Trophoblast cell (in vitro differentiated cells and primary cell): ENCODE measurements at regions not wholly inside any gene's neighbourhood (a gene's known extent, or its start where the extent isn't known, plus 50 kb on each side); places are given as distances from the start of the nearest gene placed in this dataset.

Experiments
- DNase-seq, 2 donors: peaks; one replicate each; pipeline ENCODE4 v3.0.0-alpha.2; 2016
- H2AFZ ChIP-seq: 2 replicates; pipeline ENCODE4 v1.6.1; 2013; ENCODE audit warnings: low read length, moderate library complexity, mild to moderate bottlenecking; ENCODE audit not compliant: insufficient read depth, poor library complexity
- H2AK5ac ChIP-seq: 2 replicates; pipeline ENCODE4 v1.6.1; 2013; ENCODE audit warnings: mild to moderate bottlenecking, low read length
- H2BK120ac ChIP-seq: 2 replicates; pipeline ENCODE4 v1.6.1; 2013; ENCODE audit warnings: low read length, mild to moderate bottlenecking, moderate library complexity; ENCODE audit not compliant: insufficient read depth, poor library complexity
- H2BK12ac ChIP-seq: 2 replicates; pipeline ENCODE4 v1.6.1; 2013; ENCODE audit warnings: mild to moderate bottlenecking, low read length, moderate library complexity
- H2BK5ac ChIP-seq: 2 replicates; pipeline ENCODE4 v1.6.1; 2013; ENCODE audit warnings: low read length, low read depth, moderate library complexity, mild to moderate bottlenecking; ENCODE audit not compliant: poor library complexity
- H3K14ac ChIP-seq: 2 replicates; pipeline ENCODE4 v1.6.1; 2013; ENCODE audit warnings: mild to moderate bottlenecking, low read length
- H3K18ac ChIP-seq: 2 replicates; pipeline ENCODE4 v1.6.1; 2013; ENCODE audit warnings: mild to moderate bottlenecking, low read length
- H3K23ac ChIP-seq: 2 replicates; pipeline ENCODE4 v1.6.1; 2013; ENCODE audit warnings: low read length
- H3K27ac ChIP-seq: 2 replicates; pipeline ENCODE4 v1.5.1; 2013; ENCODE audit warnings: low read depth, mild to moderate bottlenecking, inconsistent platforms, low read length, moderate library complexity
- H3K27me3 ChIP-seq: 2 replicates; pipeline ENCODE4 v1.6.1; 2013; ENCODE audit warnings: inconsistent platforms, mild to moderate bottlenecking, low read length, moderate library complexity; ENCODE audit not compliant: insufficient read depth
- H3K36me3 ChIP-seq, 2 experiments: 1 replicate in 1 of 2; 2 replicates in 1 of 2; pipeline ENCODE4 v1.6.1; 2013; ENCODE audit warnings: low read length in 2 of 2, mild to moderate bottlenecking in 2 of 2, moderate library complexity in 1 of 2; ENCODE audit not compliant: insufficient read depth in 2 of 2, control insufficient read depth in 1 of 2
- H3K4ac ChIP-seq: 2 replicates; pipeline ENCODE4 v1.6.1; 2013; ENCODE audit warnings: low read depth, mild to moderate bottlenecking, low read length, moderate library complexity
- H3K4me1 ChIP-seq, 2 experiments: 1 replicate in 1 of 2; 2 replicates in 1 of 2; pipeline ENCODE4 v1.6.1; 2013; ENCODE audit warnings: low read length in 2 of 2, mild to moderate bottlenecking in 2 of 2, moderate library complexity in 1 of 2; ENCODE audit not compliant: insufficient read depth in 2 of 2, control insufficient read depth in 1 of 2
- H3K4me2 ChIP-seq: 2 replicates; pipeline ENCODE4 v1.6.1; 2013; ENCODE audit warnings: inconsistent platforms, mild to moderate bottlenecking, low read length, moderate library complexity
- H3K4me3 ChIP-seq: 2 replicates; pipeline ENCODE4 v1.5.1; 2013; ENCODE audit warnings: mild to moderate bottlenecking, low read depth, low read length, inconsistent platforms
- H3K79me1 ChIP-seq: one replicate; pipeline ENCODE4 v1.6.1; 2013; ENCODE audit warnings: low read length
- H3K79me2 ChIP-seq: 2 replicates; pipeline ENCODE4 v1.6.1; 2013; ENCODE audit warnings: low read length, mild to moderate bottlenecking; ENCODE audit not compliant: control insufficient read depth, insufficient read depth, poor library complexity
- H3K9ac ChIP-seq: 2 replicates; pipeline ENCODE4 v1.6.1; 2013; ENCODE audit warnings: mild to moderate bottlenecking, low read length
- H3K9me3 ChIP-seq: 2 replicates; pipeline ENCODE4 v1.6.1; 2013; ENCODE audit warnings: low read depth, mild to moderate bottlenecking, control low read depth, inconsistent platforms, low read length; ENCODE audit not compliant: insufficient read depth
- H4K12ac ChIP-seq: 2 replicates; pipeline ENCODE4 v1.6.1; 2013; ENCODE audit warnings: low read depth, mild to moderate bottlenecking, low read length, moderate library complexity
- H4K8ac ChIP-seq: 2 replicates; pipeline ENCODE4 v1.6.1; 2013; ENCODE audit warnings: low read depth, mild to moderate bottlenecking, low read length, moderate library complexity
- H4K91ac ChIP-seq: one replicate; pipeline ENCODE4 v1.6.1; 2013; ENCODE audit warnings: low read depth, mild to moderate bottlenecking, low read length, moderate library complexity
- WGBS: extraction: QIAGEN DNeasy Blood & Tissue Kit; methylation state at CpG from one replicate; pipeline ENCODE4 v1.1.7; 2013; ENCODE audit warnings: missing lambda C conversion rate; ENCODE audit not compliant: insufficient read length, insufficient coverage; ENCODE audit errors: extremely low coverage; 5-methylcytosine and 5-hydroxymethylcytosine counted together

DNA sequence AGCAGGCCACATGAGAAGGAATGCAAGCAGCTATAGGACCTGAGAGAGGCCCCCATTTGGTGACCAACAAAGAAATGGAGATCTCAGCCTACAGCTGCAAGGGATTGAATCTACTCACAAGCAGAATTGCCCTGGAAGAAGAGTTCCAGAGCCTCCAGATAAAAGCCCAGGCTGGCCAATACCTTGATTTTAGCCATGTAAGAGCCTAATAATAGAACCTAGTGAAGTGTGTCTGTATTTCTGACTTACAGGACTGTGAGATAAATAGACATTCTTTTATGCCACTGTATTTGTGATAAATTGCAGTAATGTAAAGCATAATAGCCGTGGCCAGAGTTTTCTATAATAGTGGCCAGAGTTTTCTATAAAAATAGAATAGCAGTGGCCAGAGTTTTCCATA is 254.6 kb downstream of the PYDC2 start:
- no peak for DNase-seq
- no peaks in the 10 kb centered on the region for H3K4me1 ChIP-seq
- H3K23ac ChIP-seq = no peak overlapping the region
- H3K14ac ChIP-seq = no peak overlapping the region
- H3K18ac ChIP-seq = no peak overlapping the region
- H3K4ac ChIP-seq = no peak overlapping the region
- H3K27ac ChIP-seq = no peak overlapping the region
- no peaks in the 10 kb centered on the region for H3K27me3 ChIP-seq
- no peak overlapping the region for H3K4me3 ChIP-seq
- no CpG with 5 or more reads among the region's 1 CpG for WGBS
- no peaks in the 10 kb centered on the region for H3K79me2 ChIP-seq
- H3K36me3 ChIP-seq = no peaks in the 10 kb centered on the region
- no peaks in the 10 kb centered on the region for H3K9me3 ChIP-seq
- H3K4me2 ChIP-seq = no peak overlapping the region
- no peak overlapping the region for H3K9ac ChIP-seq
- no peak overlapping the region for H2AFZ ChIP-seq
- no peak overlapping the region for H2BK5ac ChIP-seq
- no peak overlapping the region for H4K8ac ChIP-seq
- no peak overlapping the region for H2BK120ac ChIP-seq
- H4K12ac ChIP-seq = no peak overlapping the region
- H4K91ac ChIP-seq = no peak overlapping the region
- H2AK5ac ChIP-seq = no peak overlapping the region
- H2BK12ac ChIP-seq = no peak overlapping the region
- no peaks in the 10 kb centered on the region for H3K79me1 ChIP-seq

DNA sequence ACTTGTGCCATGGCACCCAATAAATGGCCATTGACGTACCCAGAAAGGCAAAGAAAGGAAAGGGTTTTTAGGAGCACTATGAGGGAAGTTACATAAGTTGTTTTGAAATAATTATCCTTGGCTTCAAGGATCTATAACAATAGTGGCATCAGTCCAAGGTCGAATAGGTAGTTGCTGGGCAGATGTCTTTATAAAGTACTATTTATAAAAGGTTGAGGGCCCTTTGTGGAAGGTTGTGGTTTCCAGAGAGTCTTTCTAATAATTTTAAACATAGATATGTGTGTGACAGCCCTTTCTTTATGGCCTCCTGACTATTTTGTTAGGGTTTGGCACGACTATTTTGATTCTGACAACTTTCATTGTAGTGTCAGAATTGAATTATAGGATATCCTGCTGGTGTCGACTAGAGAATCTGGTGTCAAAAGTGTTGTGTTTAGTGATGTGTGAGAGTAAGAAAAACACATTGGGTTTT is 260.5 kb downstream of the PYDC2 start:
- Histone ChIP-seq H4K91ac (no peak overlapping the region), H4K8ac (no peak overlapping the region), H3K18ac (no peak overlapping the region), H3K23ac (no peak overlapping the region), H3K14ac (no peak overlapping the region), H2BK12ac (no peak overlapping the region), H2AFZ (no peak overlapping the region), H3K4me3 (no peak overlapping the region), H2BK5ac (no peak overlapping the region), H3K4me2 (no peak overlapping the region), H3K4ac (no peak overlapping the region), H4K12ac (no peak overlapping the region), H3K4me1 (no peaks in the 10 kb centered on the region), H3K27ac (no peak overlapping the region), H3K27me3 (no peaks in the 10 kb centered on the region), H2BK120ac (no peak overlapping the region), H3K79me1 (no peaks in the 10 kb centered on the region), H3K9ac (no peak overlapping the region), H3K9me3 (no peaks in the 10 kb centered on the region), H3K36me3 (no peaks in the 10 kb centered on the region), H3K79me2 (no peaks in the 10 kb centered on the region), H2AK5ac (no peak overlapping the region)
- no CpG with 5 or more reads among the region's 4 CpGs for WGBS
- no peak for DNase-seq

DNA sequence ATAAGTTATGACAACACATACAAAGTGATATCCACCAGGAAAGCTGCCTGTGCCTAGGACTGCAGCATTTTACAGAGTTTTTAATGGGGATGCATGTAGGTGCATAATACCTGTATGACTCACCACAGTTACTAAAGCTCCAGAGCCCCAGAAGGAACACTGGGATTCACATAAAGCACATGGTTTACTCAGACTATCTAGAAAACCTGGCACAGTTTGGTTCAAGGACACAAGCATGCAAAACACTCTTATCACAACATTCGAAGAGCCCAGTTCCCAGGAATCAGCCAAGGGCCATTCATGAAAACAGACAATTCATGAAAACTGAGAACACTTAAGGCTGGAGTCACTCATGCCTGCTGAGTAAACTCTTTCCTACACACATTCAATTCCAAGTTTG is 261.0 kb downstream of the PYDC2 start:
- no peaks in the 10 kb centered on the region for H3K79me2 ChIP-seq
- no peak overlapping the region for H3K14ac ChIP-seq
- H3K4ac ChIP-seq = no peak overlapping the region
- no peak overlapping the region for H3K4me2 ChIP-seq
- H3K27me3 ChIP-seq = no peaks in the 10 kb centered on the region
- no peak overlapping the region for H4K8ac ChIP-seq
- H3K4me1 ChIP-seq = no peaks in the 10 kb centered on the region
- H3K36me3 ChIP-seq = no peaks in the 10 kb centered on the region
- no peak overlapping the region for H3K4me3 ChIP-seq
- no peaks in the 10 kb centered on the region for H3K9me3 ChIP-seq
- H3K23ac ChIP-seq = no peak overlapping the region
- H4K91ac ChIP-seq = no peak overlapping the region
- no peak overlapping the region for H2BK120ac ChIP-seq
- H2BK12ac ChIP-seq = no peak overlapping the region
- no peak overlapping the region for H2BK5ac ChIP-seq
- no peaks in the 10 kb centered on the region for H3K79me1 ChIP-seq
- no peak overlapping the region for H4K12ac ChIP-seq
- H3K9ac ChIP-seq = no peak overlapping the region
- no peak overlapping the region for H3K27ac ChIP-seq
- DNase-seq = no peak
- H2AK5ac ChIP-seq = no peak overlapping the region
- WGBS = no CpG with 5 or more reads among the region's 1 CpG
- H3K18ac ChIP-seq = no peak overlapping the region
- H2AFZ ChIP-seq = no peak overlapping the region

GRCh38 chr3:191727338-191727737 is 266.4 kb downstream of the PYDC2 start:
- no peak overlapping the region for H4K12ac ChIP-seq
- no peak overlapping the region for H2AFZ ChIP-seq
- no peak overlapping the region for H3K4ac ChIP-seq
- H3K14ac ChIP-seq = no peak overlapping the region
- H3K4me2 ChIP-seq = no peak overlapping the region
- no peaks in the 10 kb centered on the region for H3K36me3 ChIP-seq
- no peak overlapping the region for H2BK12ac ChIP-seq
- no peak overlapping the region for H3K4me3 ChIP-seq
- no peak overlapping the region for H3K23ac ChIP-seq
- H3K27ac ChIP-seq = no peak overlapping the region
- no peak overlapping the region for H2BK5ac ChIP-seq
- no peak overlapping the region for H2AK5ac ChIP-seq
- H3K9me3 ChIP-seq = no peaks in the 10 kb centered on the region
- H2BK120ac ChIP-seq = no peak overlapping the region
- H3K79me2 ChIP-seq = no peaks in the 10 kb centered on the region
- H4K91ac ChIP-seq = no peak overlapping the region
- H3K4me1 ChIP-seq = no peaks in the 10 kb centered on the region
- no CpG with 5 or more reads among the region's 1 CpG for WGBS
- no peak for DNase-seq
- H3K79me1 ChIP-seq = no peaks in the 10 kb centered on the region
- no peaks in the 10 kb centered on the region for H3K27me3 ChIP-seq
- H3K18ac ChIP-seq = no peak overlapping the region
- no peak overlapping the region for H3K9ac ChIP-seq
- H4K8ac ChIP-seq = no peak overlapping the region
